Loucy (cell line): ENCODE measurements at regions not wholly inside any gene's neighbourhood (a gene's known extent, or its start where the extent isn't known, plus 50 kb on each side); places are given as distances from the start of the nearest gene placed in this dataset.

Experiments
- H2AFZ ChIP-seq: fragments of 200-600 bp; sonication (generic); 2 replicates; pipeline ENCODE4 v1.6.0; 2016; ENCODE audit warnings: antibody characterized with exemption, mild to moderate bottlenecking, low read length, moderate library complexity
- H3F3A ChIP-seq: fragments of 200-600 bp; 2 replicates; pipeline ENCODE4 v1.6.0; 2016; ENCODE audit warnings: antibody characterized with exemption, low read depth, mild to moderate bottlenecking
- H3K27me3 ChIP-seq: fragments of 200-600 bp; sonication (generic); 2 replicates; pipeline ENCODE4 v1.6.1; 2014; ENCODE audit warnings: low read length, mild to moderate bottlenecking; ENCODE audit not compliant: insufficient read depth, poor library complexity, severe bottlenecking
- H3K36me3 ChIP-seq: fragments of 200-600 bp; sonication (generic); 2 replicates; pipeline ENCODE4 v1.6.1; 2016; ENCODE audit warnings: low read length; ENCODE audit not compliant: insufficient read depth
- H3K4me1 ChIP-seq: fragments of 200-600 bp; sonication (generic); 2 replicates; pipeline ENCODE4 v1.5.1; 2014; ENCODE audit warnings: low read length, mild to moderate bottlenecking; ENCODE audit not compliant: insufficient read depth, poor library complexity, severe bottlenecking
- H3K4me2 ChIP-seq: fragments of 200-600 bp; sonication (generic); 2 replicates; pipeline ENCODE4 v1.6.0; 2014; ENCODE audit warnings: antibody characterized with exemption, low read length, low read depth, mild to moderate bottlenecking; ENCODE audit not compliant: poor library complexity, severe bottlenecking
- H3K4me3 ChIP-seq: fragments of 200-600 bp; sonication (generic); 2 replicates; pipeline ENCODE4 v1.5.1; 2014; ENCODE audit warnings: low read length, mild to moderate bottlenecking, mixed read lengths; ENCODE audit not compliant: poor library complexity, severe bottlenecking
- H3K79me2 ChIP-seq: fragments of 200-600 bp; sonication (generic); 2 replicates; pipeline ENCODE4 v1.6.1; 2014; ENCODE audit warnings: low read length; ENCODE audit not compliant: insufficient read depth
- H3K9ac ChIP-seq: fragments of 200-600 bp; sonication (generic); 2 replicates; pipeline ENCODE4 v1.6.0; 2014; ENCODE audit warnings: mild to moderate bottlenecking, low read depth, low read length, moderate library complexity; ENCODE audit not compliant: poor library complexity, severe bottlenecking
- H3K9me2 ChIP-seq: fragments of 200-600 bp; sonication (generic); replicated peaks from 2 replicates; pipeline ENCODE4 v1.6.1; 2016; ENCODE audit warnings: low read depth, low read length, mixed read lengths
- H3K9me3 ChIP-seq: fragments of 200-600 bp; sonication (generic); 2 replicates; pipeline ENCODE4 v1.6.1; 2014; ENCODE audit warnings: mild to moderate bottlenecking, antibody characterized with exemption, low read length, low read depth; ENCODE audit not compliant: insufficient read depth
- H4K20me1 ChIP-seq: fragments of 200-600 bp; sonication (generic); 2 replicates; pipeline ENCODE4 v1.6.0; 2014; ENCODE audit warnings: antibody characterized with exemption, low read length, mild to moderate bottlenecking; ENCODE audit not compliant: insufficient read depth, poor library complexity, severe bottlenecking
- EZH2phosphoT487 ChIP-seq: fragments of 200-600 bp; IDR thresholded peaks from 2 replicates; pipeline ENCODE4 v1.6.1; 2018; ENCODE audit warnings: antibody characterized with exemption, mild to moderate bottlenecking, moderate library complexity, borderline replicate concordance
- TF ChIP-seq, protein P1 (sequence below): fragments of 200-600 bp; sonication (generic); conservative IDR thresholded peaks from 2 replicates; pipeline ENCODE4 v1.5.1; 2014; ENCODE audit warnings: mild to moderate bottlenecking, antibody characterized with exemption, low read length

DNA sequence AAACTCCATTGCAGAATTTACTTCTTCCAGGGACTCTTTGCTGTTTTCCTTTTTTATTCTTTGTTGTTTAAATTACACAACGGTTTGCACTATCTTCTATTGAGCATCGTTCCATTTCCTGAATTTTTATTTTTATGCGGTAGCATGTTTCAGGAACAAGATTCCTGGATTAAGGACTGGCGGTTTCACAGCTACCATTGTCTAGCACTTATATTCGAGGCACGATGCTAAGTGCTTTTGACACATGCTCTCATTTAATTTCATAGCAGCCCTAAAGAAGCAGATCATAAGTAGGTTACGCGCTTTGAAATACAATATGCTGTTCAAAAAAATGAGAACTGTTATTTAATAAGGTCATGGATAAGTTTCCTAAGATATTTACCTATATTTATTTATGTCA lies 354.4 kb downstream of the ARL6IP6 start:
- Histone ChIP-seq H2AFZ (no peak overlapping the region), H3K4me3 (no peak overlapping the region), H3F3A (no peaks in the 10 kb centered on the region), H3K79me2 (no peaks in the 10 kb centered on the region), H3K27me3 (no peaks in the 10 kb centered on the region), H3K9ac (no peak overlapping the region), H3K36me3 (no peaks in the 10 kb centered on the region), H4K20me1 (no peaks in the 10 kb centered on the region), H3K4me2 (no peak overlapping the region), H3K9me2 (no peaks in the 10 kb centered on the region), H3K4me1 (no peaks in the 10 kb centered on the region), H3K9me3 (no peaks in the 10 kb centered on the region)
- TF ChIP-seq, protein P1, sequence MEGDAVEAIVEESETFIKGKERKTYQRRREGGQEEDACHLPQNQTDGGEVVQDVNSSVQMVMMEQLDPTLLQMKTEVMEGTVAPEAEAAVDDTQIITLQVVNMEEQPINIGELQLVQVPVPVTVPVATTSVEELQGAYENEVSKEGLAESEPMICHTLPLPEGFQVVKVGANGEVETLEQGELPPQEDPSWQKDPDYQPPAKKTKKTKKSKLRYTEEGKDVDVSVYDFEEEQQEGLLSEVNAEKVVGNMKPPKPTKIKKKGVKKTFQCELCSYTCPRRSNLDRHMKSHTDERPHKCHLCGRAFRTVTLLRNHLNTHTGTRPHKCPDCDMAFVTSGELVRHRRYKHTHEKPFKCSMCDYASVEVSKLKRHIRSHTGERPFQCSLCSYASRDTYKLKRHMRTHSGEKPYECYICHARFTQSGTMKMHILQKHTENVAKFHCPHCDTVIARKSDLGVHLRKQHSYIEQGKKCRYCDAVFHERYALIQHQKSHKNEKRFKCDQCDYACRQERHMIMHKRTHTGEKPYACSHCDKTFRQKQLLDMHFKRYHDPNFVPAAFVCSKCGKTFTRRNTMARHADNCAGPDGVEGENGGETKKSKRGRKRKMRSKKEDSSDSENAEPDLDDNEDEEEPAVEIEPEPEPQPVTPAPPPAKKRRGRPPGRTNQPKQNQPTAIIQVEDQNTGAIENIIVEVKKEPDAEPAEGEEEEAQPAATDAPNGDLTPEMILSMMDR: no peak
- no peak for TF ChIP-seq EZH2phosphoT487

DNA sequence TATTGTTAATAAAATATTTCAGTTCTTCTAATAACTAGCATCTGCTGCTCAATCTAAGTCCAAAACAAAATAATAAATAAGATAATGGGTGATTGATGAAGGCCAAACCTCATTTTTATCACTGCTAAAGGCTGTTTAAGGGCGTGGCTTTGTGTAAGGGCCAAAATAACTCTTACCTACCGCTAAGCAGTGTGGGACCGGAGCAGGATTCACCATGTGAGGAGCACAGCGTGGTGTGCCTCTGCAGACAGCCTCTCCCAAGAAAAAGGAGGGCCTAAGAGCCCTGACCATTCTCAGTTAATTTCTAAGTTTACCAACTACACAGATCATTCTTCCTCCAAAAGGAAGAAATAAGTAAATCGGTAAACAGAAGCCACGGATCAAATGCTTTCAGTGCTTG lies 353.7 kb downstream of the ARL6IP6 start:
- Histone ChIP-seq H3K79me2 (no peaks in the 10 kb centered on the region), H3K9ac (no peak overlapping the region), H3K9me2 (no peaks in the 10 kb centered on the region), H3K4me1 (no peaks in the 10 kb centered on the region), H4K20me1 (no peaks in the 10 kb centered on the region), H3K4me2 (no peak overlapping the region), H3K4me3 (no peak overlapping the region), H3K9me3 (no peaks in the 10 kb centered on the region), H3K36me3 (no peaks in the 10 kb centered on the region), H3K27me3 (no peaks in the 10 kb centered on the region), H2AFZ (no peak overlapping the region), H3F3A (no peaks in the 10 kb centered on the region)
- no peak for TF ChIP-seq EZH2phosphoT487
- TF ChIP-seq, protein P1: no peak

DNA sequence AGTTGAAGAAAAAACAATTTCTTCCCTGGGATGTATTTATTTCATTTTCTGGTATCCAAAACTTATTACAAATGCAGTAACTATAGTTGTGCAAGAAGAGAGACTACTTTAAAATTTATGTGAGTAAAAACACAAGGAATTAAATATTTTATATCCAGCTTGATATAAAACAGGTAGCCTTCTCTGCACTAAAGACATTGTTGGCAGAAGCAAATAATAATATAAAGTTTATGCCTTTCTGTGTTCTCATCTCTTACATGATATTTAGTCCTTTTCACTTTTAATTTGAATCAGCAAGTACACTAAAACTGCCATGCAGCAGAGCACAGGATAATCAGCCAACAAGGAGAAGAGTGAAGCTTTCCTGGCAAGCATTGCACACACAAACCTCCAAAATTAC lies 352.7 kb downstream of the ARL6IP6 start:
- no peak overlapping the region for H3K4me2 ChIP-seq
- no peaks in the 10 kb centered on the region for H3K79me2 ChIP-seq
- TF ChIP-seq EZH2phosphoT487: no peak
- TF ChIP-seq, protein P1: no peak
- no peak overlapping the region for H2AFZ ChIP-seq
- no peaks in the 10 kb centered on the region for H3K9me3 ChIP-seq
- no peak overlapping the region for H3K9ac ChIP-seq
- H3K4me3 ChIP-seq: no peak overlapping the region
- H3K36me3 ChIP-seq: no peaks in the 10 kb centered on the region
- H3K4me1 ChIP-seq: no peaks in the 10 kb centered on the region
- no peaks in the 10 kb centered on the region for H3K27me3 ChIP-seq
- H3K9me2 ChIP-seq: no peaks in the 10 kb centered on the region
- H4K20me1 ChIP-seq: no peaks in the 10 kb centered on the region
- H3F3A ChIP-seq: no peaks in the 10 kb centered on the region
